Effector CD8-positive, alpha-beta T cell (primary cell): ENCODE measurements at regions not wholly inside any gene's neighbourhood (a gene's known extent, or its start where the extent isn't known, plus 50 kb on each side); places are given as distances from the start of the nearest gene placed in this dataset.

ENCODE experiments used
- DNase-seq: peaks from one replicate; lab custom pipeline; 2025; lab: John Stamatoyannopoulos, UW

GRCh38 chr6:85192596-85192995 is 257.3 kb upstream of the NT5E start:
- no peak for DNase-seq

- no peak for DNase-seq
These were observed 257.7 kb upstream of the NT5E start for GRCh38 chr6:85192186-85192585.

GRCh38 chr6:85191656-85192055 is 258.2 kb upstream of the NT5E start:
- DNase-seq, result no peak

- no peak for DNase-seq
These were observed 263.2 kb upstream of the NT5E start for GRCh38 chr6:85186546-85187175.

GRCh38 chr6:85185977-85186376 is 263.9 kb upstream of the NT5E start:
- DNase-seq, result no peak

- no peak for DNase-seq
These were observed 266.0 kb upstream of the NT5E start for GRCh38 chr6:85183841-85184240.

GRCh38 chr6:85172705-85173104 is 277.2 kb upstream of the NT5E start:
- DNase-seq, result no peak

- DNase-seq, result no peak
These were observed 277.7 kb upstream of the NT5E start for GRCh38 chr6:85172161-85172560.

GRCh38 chr6:85169189-85169588 is 280.7 kb upstream of the NT5E start:
- DNase-seq, result no peak

- DNase-seq, result no peak
These were observed 281.7 kb upstream of the NT5E start for GRCh38 chr6:85168146-85168545.

- DNase-seq, result no peak
These were observed 283.7 kb upstream of the NT5E start for GRCh38 chr6:85166114-85166741.

GRCh38 chr6:85163156-85164080 is 286.5 kb upstream of the NT5E start:
- no peak for DNase-seq

GRCh38 chr6:85157311-85157710 is 292.6 kb upstream of the NT5E start:
- DNase-seq, result no peak

GRCh38 chr6:85143676-85144075 is 306.2 kb upstream of the NT5E start:
- DNase-seq, result no peak

GRCh38 chr6:85137865-85138264 is 312.0 kb upstream of the NT5E start:
- DNase-seq, result no peak

GRCh38 chr6:85136310-85136709 is 313.6 kb upstream of the NT5E start:
- DNase-seq, result no peak

GRCh38 chr6:85135376-85136094 is 314.3 kb upstream of the NT5E start:
- no peak for DNase-seq

GRCh38 chr6:85134172-85134571 is 315.7 kb upstream of the NT5E start:
- DNase-seq, result no peak

- DNase-seq, result no peak
These were observed 317.8 kb upstream of the NT5E start for GRCh38 chr6:85132091-85132490.

GRCh38 chr6:85130743-85131142 is 319.1 kb upstream of the NT5E start:
- no peak for DNase-seq

GRCh38 chr6:85129881-85130280 is 320.0 kb upstream of the NT5E start:
- no peak for DNase-seq

GRCh38 chr6:85128781-85129180 is 321.1 kb upstream of the NT5E start:
- DNase-seq, result no peak
